Uterus (tissue), 3 donors: ENCODE measurements at regions not wholly inside any gene's neighbourhood (a gene's known extent, or its start where the extent isn't known, plus 50 kb on each side); places are given as distances from the start of the nearest gene placed in this dataset.
"Not testable (repeated sequence)": the region's sequence is repeated elsewhere in the genome, so short reads cannot be mapped to it uniquely, and the experiment has no call there.

Experiments
- DNase-seq, 2 donors: peaks; one replicate each; pipeline ENCODE4 v3.0.0-alpha.2; 2019 to 2020
- H3K27ac ChIP-seq, 2 donors: fragments of 200-600 bp; sonication (generic); 1 replicate in 1 of 2; 2 replicates in 1 of 2; pipeline ENCODE4 v1.5.1; 2016 to 2018
- H3K27me3 ChIP-seq, 2 donors: fragments of 200-600 bp; sonication (generic); one replicate each; pipeline ENCODE4 v1.5.1; 2018 to 2019; ENCODE audit warnings: control low read depth in 1 of 2
- H3K36me3 ChIP-seq, 2 donors: fragments of 200-600 bp; sonication (generic); one replicate each; pipeline ENCODE4 v1.5.1; 2019; ENCODE audit warnings: control low read depth in 1 of 2
- H3K4me1 ChIP-seq, 2 donors: fragments of 200-600 bp; sonication (generic); one replicate each; pipeline ENCODE4 v1.5.1; 2018 to 2019; ENCODE audit warnings: control low read depth in 1 of 2
- H3K4me3 ChIP-seq, 2 donors: fragments of 200-600 bp; sonication (generic); 1 replicate in 1 of 2; 2 replicates in 1 of 2; pipeline ENCODE4 v1.5.1; 2018 to 2019; ENCODE audit warnings: mild to moderate bottlenecking in 1 of 2
- H3K9me3 ChIP-seq, 2 donors: fragments of 200-600 bp; sonication (generic); one replicate each; pipeline ENCODE4 v1.5.1; 2019; ENCODE audit warnings: control low read depth in 1 of 2
- CTCF ChIP-seq, 4 experiments: fragments of 200-600 bp in 2 of 4; fragments of 450-650 bp in 2 of 4; sonication (generic) in 2 of 4; IDR thresholded peaks; one replicate each; pipeline ENCODE4 v1.5.1; 2016 to 2019; ENCODE audit warnings: antibody characterized with exemption in 4 of 4, mild to moderate bottlenecking in 2 of 4, moderate library complexity in 1 of 4
- POLR2A ChIP-seq, 2 donors: fragments of 450-650 bp; IDR thresholded peaks; one replicate each; pipeline ENCODE4 v1.6.1; 2016; ENCODE audit warnings: antibody characterized with exemption in 2 of 2, mild to moderate bottlenecking in 1 of 2, moderate library complexity in 1 of 2
- intact Hi-C: fragments of 100-400 bp; cut with DNase I; formaldehyde crosslinking; loops from one replicate; pipeline ENCODE4 v1.15.1; 2023; ENCODE audit warnings: low total_unique reads
- donor health status: DM: yes; HTN: yes; CAD: no.

- peak; percentile 84 to 85 for TF ChIP-seq POLR2A (IDR thresholded peaks at IDR 0.05)
- no peak for TF ChIP-seq CTCF (IDR thresholded peaks at IDR 0.05)
- Histone ChIP-seq H3K9me3 (no peaks in the 10 kb centered on the region), H3K27me3 (peaks cover 0 to 14% of the 10 kb centered on the region in 2 donors), H3K27ac (peak overlapping the region; percentile 78 to 81), H3K4me1 (no peaks in the 10 kb centered on the region), H3K4me3 (peak overlapping the region; percentile 41 to 49), H3K36me3 (no peaks in the 10 kb centered on the region)
- intact Hi-C loops = no loop called here
- peak; percentile 42 to 75 for DNase-seq
Observed at GRCh38 chr6:26234421-26235301, 130.3 kb upstream of the BTN3A2 start.

- no peaks in the 10 kb centered on the region for H3K4me1 ChIP-seq
- no peaks in the 10 kb centered on the region for H3K9me3 ChIP-seq
- peaks cover 0 to 14% of the 10 kb centered on the region in 2 donors for H3K27me3 ChIP-seq
- H3K4me3 ChIP-seq = peak overlapping the region in 1 of 2 donors; percentile 49
- no peak for DNase-seq
- no peak for TF ChIP-seq CTCF (IDR thresholded peaks at IDR 0.05)
- no peak for TF ChIP-seq POLR2A (IDR thresholded peaks at IDR 0.05)
- H3K36me3 ChIP-seq = no peaks in the 10 kb centered on the region
- intact Hi-C loops = no loop called here
- peak overlapping the region; percentile 78 to 81 for H3K27ac ChIP-seq
Observed at GRCh38 chr6:26235302-26235670, 129.7 kb upstream of the BTN3A2 start.

- H3K36me3 ChIP-seq, DNase-seq, H3K4me3 ChIP-seq, H3K4me1 ChIP-seq, H3K9me3 ChIP-seq, H3K27ac ChIP-seq, intact Hi-C loops, H3K27me3 ChIP-seq: not testable (repeated sequence)
Observed at GRCh38 chr6:26239415-26239814, 125.6 kb upstream of the BTN3A2 start.

GRCh38 chr6:26240157-26241032 lies 124.6 kb upstream of the BTN3A2 start:
- TF ChIP-seq CTCF (IDR thresholded peaks at IDR 0.05) (no peak), POLR2A (IDR thresholded peaks at IDR 0.05) (peak; percentile 31 to 60)
- Histone ChIP-seq H3K27ac (peak overlapping the region; percentile 58 to 80), H3K4me1 (no peaks in the 10 kb centered on the region), H3K9me3 (no peaks in the 10 kb centered on the region), H3K27me3 (peaks cover 0 to 4% of the 10 kb centered on the region in 2 donors), H3K4me3 (peak overlapping the region; percentile 37 to 43), H3K36me3 (no peaks in the 10 kb centered on the region)
- peak; percentile 48 to 76 for DNase-seq
- intact Hi-C loops = no loop called here

- no peak for DNase-seq
- Histone ChIP-seq H3K4me3 (peak overlapping the region; percentile 37 to 43), H3K27ac (peak overlapping the region; percentile 58 to 80), H3K9me3 (no peaks in the 10 kb centered on the region), H3K36me3 (no peaks in the 10 kb centered on the region), H3K27me3 (peaks cover 0 to 4% of the 10 kb centered on the region in 2 donors), H3K4me1 (no peaks in the 10 kb centered on the region)
- TF ChIP-seq CTCF (IDR thresholded peaks at IDR 0.05) (no peak), POLR2A (IDR thresholded peaks at IDR 0.05) (no peak)
- intact Hi-C loops = no loop called here
Observed at GRCh38 chr6:26241033-26241895, 123.7 kb upstream of the BTN3A2 start.
